ENCODE measurements at regions not wholly inside any gene's neighbourhood (a gene's known extent, or its start where the extent isn't known, plus 50 kb on each side); places are given as distances from the start of the nearest gene placed in this dataset.

DNA sequence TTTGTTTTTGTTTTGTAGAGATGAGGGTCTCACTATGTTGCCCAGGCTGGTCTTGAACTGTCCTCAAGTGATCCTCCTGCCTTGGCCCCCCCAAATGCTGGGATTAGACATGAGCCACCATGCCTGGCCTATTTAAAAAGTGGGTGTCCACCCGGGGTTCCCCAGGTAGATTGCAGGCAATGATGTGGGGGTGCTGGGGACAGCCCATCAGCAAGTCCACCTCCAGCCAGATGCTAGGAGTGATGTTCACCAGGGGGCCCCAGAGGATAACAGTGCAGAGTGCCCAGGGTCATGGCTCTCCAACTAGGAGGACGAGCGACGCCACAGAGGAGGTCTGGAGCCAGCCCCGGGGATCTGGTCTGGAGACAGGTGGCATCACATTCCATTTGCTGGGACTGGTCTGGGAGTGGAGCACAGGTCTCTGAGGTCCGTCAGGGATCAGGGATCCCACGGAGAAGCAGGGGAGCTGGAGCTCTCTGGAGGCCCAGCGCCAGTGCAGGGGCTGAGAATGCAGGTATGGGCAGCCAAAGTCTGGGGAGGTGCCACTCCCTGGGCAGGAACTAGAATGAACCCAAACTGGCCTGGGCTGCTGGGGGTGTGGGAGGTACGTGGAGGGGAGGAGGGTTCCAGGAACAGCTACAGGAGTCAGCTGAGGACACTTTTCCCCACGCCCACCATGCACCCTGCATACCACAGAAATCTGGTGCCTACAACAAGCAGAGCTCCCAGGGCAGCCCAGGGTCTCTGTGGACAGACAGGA, 51.2 kb upstream of the PCSK6 start (continued):
- TF ChIP-seq, protein P1, sequence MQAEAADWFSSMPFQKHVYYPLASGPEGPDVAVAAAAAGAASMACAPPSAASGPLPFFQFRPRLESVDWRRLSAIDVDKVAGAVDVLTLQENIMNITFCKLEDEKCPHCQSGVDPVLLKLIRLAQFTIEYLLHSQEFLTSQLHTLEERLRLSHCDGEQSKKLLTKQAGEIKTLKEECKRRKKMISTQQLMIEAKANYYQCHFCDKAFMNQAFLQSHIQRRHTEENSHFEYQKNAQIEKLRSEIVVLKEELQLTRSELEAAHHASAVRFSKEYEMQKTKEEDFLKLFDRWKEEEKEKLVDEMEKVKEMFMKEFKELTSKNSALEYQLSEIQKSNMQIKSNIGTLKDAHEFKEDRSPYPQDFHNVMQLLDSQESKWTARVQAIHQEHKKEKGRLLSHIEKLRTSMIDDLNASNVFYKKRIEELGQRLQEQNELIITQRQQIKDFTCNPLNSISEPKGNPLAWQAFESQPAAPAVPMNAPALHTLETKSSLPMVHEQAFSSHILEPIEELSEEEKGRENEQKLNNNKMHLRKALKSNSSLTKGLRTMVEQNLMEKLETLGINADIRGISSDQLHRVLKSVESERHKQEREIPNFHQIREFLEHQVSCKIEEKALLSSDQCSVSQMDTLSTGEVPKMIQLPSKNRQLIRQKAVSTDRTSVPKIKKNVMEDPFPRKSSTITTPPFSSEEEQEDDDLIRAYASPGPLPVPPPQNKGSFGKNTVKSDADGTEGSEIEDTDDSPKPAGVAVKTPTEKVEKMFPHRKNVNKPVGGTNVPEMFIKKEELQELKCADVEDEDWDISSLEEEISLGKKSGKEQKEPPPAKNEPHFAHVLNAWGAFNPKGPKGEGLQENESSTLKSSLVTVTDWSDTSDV (CRISPR knock-in tag; IDR thresholded peaks at IDR 0.05): 0 out of 2 replicates have a peak, but pooled peaks have one; percentile 29
- no peak for TF ChIP-seq ZNF350 (CRISPR knock-in tag; IDR thresholded peaks at IDR 0.05; ENCODE audit: borderline replicate concordance, low read depth)
- TF ChIP-seq, protein P2, sequence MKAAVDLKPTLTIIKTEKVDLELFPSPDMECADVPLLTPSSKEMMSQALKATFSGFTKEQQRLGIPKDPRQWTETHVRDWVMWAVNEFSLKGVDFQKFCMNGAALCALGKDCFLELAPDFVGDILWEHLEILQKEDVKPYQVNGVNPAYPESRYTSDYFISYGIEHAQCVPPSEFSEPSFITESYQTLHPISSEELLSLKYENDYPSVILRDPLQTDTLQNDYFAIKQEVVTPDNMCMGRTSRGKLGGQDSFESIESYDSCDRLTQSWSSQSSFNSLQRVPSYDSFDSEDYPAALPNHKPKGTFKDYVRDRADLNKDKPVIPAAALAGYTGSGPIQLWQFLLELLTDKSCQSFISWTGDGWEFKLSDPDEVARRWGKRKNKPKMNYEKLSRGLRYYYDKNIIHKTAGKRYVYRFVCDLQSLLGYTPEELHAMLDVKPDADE (CRISPR knock-in tag; IDR thresholded peaks at IDR 0.05): no peak
- no peak for TF ChIP-seq ZNF792 (CRISPR knock-in tag; IDR thresholded peaks at IDR 0.05)
- TF ChIP-seq ZIK1 (CRISPR knock-in tag; IDR thresholded peaks at IDR 0.05; ENCODE audit: borderline replicate concordance, low read depth): 0 out of 2 replicates have a peak, but pooled peaks have one; percentile 39
- no peak for TF ChIP-seq RORA (CRISPR knock-in tag; IDR thresholded peaks at IDR 0.05)
- TF ChIP-seq, protein P3, sequence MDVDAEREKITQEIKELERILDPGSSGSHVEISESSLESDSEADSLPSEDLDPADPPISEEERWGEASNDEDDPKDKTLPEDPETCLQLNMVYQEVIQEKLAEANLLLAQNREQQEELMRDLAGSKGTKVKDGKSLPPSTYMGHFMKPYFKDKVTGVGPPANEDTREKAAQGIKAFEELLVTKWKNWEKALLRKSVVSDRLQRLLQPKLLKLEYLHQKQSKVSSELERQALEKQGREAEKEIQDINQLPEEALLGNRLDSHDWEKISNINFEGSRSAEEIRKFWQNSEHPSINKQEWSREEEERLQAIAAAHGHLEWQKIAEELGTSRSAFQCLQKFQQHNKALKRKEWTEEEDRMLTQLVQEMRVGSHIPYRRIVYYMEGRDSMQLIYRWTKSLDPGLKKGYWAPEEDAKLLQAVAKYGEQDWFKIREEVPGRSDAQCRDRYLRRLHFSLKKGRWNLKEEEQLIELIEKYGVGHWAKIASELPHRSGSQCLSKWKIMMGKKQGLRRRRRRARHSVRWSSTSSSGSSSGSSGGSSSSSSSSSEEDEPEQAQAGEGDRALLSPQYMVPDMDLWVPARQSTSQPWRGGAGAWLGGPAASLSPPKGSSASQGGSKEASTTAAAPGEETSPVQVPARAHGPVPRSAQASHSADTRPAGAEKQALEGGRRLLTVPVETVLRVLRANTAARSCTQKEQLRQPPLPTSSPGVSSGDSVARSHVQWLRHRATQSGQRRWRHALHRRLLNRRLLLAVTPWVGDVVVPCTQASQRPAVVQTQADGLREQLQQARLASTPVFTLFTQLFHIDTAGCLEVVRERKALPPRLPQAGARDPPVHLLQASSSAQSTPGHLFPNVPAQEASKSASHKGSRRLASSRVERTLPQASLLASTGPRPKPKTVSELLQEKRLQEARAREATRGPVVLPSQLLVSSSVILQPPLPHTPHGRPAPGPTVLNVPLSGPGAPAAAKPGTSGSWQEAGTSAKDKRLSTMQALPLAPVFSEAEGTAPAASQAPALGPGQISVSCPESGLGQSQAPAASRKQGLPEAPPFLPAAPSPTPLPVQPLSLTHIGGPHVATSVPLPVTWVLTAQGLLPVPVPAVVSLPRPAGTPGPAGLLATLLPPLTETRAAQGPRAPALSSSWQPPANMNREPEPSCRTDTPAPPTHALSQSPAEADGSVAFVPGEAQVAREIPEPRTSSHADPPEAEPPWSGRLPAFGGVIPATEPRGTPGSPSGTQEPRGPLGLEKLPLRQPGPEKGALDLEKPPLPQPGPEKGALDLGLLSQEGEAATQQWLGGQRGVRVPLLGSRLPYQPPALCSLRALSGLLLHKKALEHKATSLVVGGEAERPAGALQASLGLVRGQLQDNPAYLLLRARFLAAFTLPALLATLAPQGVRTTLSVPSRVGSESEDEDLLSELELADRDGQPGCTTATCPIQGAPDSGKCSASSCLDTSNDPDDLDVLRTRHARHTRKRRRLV (CRISPR knock-in tag; IDR thresholded peaks at IDR 0.05): no peak
- TF ChIP-seq, protein P4, sequence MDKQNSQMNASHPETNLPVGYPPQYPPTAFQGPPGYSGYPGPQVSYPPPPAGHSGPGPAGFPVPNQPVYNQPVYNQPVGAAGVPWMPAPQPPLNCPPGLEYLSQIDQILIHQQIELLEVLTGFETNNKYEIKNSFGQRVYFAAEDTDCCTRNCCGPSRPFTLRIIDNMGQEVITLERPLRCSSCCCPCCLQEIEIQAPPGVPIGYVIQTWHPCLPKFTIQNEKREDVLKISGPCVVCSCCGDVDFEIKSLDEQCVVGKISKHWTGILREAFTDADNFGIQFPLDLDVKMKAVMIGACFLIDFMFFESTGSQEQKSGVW (CRISPR knock-in tag; IDR thresholded peaks at IDR 0.05; ENCODE audit: borderline replicate concordance): no peak
- TF ChIP-seq SOX5 (CRISPR knock-in tag; IDR thresholded peaks at IDR 0.05; ENCODE audit: borderline replicate concordance): no peak
- TF ChIP-seq AHR (CRISPR knock-in tag; IDR thresholded peaks at IDR 0.05): no peak
- TF ChIP-seq GABPA (IDR thresholded peaks at IDR 0.05; ENCODE audit: low read depth, low read length): no peak
- TF ChIP-seq GABPA (CRISPR knock-in tag; IDR thresholded peaks at IDR 0.05; ENCODE audit: low read depth): no peak
- no peak for TF ChIP-seq ZNF382 (CRISPR knock-in tag; IDR thresholded peaks at IDR 0.05; ENCODE audit: borderline replicate concordance)
